Activated CD4-positive, alpha-beta T cell treated with anti-CD3 and anti-CD28 coated beads, Interleukin-2, Interleukin-6, amounts not matched to agents 100 ng/mL and 50 ng/mL, durations not matched to agents 16 hours and 8 hours (primary cell): ENCODE measurements at regions not wholly inside any gene's neighbourhood (a gene's known extent, or its start where the extent isn't known, plus 50 kb on each side); places are given as distances from the start of the nearest gene placed in this dataset.

Experiments
- DNase-seq: peaks from one replicate; pipeline ENCODE4 v3.0.0-alpha.2; 2020

DNA sequence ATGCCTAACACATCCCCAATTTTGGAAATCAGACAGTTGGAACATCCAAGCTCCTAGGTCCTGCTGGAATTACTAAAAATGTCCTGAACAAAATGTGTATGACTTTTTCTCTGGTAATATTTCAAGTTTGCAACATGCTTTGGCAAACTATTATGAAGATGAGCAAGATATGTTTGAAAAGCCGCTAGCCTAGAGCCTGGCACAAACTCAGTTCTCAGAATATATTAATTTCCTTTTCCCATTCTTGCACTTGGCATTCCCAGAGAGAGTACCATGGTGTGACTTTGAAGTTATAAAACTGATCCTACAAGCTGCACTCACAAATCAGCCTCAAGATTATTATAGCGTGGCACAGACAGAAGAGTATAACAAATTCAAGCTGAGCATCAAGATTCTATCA lies 1031.1 kb downstream of the NTRK3 start:
- no peak for DNase-seq

GRCh38 chr15:87224404-87224803 lies 1032.1 kb downstream of the NTRK3 start:
- DNase-seq: no peak

DNA sequence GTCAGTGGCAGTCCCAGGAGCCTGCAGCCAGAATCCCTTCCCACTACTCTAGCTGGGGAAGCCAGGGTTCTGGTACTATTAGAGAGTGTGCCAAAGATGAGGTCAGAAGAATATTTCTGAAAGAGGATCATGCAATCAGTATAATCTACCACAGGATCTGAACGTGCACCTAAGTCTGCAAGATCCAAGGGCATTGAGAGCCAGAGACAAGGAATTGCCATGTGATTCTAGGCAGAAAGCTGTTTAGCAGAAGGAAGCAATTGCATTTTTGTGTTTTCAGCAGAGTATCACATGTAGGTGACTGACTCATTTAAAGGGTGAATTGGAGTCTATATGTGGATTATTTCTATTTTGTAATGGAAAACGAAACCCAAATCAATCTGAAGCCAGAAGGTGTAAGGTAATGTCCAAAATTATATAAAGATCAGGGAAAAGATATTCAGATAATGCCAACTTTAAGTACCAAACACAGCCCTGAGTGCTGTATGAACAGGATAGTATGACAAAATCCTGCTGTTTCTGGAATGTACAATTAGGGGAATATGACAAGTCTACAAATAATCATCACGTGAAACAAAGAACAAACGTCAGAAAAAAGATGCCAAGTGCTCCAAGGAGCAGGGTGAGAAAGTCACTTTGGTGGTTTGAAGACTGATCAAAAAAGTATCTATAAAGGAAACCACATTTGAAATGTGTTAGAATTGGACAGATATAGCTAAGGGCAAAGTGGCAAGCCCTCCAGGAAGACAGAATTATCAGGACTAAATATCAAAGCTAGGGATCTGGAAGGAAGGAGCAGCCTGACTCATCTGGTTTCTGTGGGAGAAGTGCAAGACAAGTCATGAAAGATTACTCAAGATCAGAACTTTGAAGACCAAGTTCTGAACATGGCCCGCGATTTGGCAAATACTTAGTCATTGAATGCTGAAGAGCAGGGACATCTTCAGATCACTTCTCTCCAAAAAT lies 1036.6 kb downstream of the NTRK3 start:
- peak; percentile 1 for DNase-seq

DNA sequence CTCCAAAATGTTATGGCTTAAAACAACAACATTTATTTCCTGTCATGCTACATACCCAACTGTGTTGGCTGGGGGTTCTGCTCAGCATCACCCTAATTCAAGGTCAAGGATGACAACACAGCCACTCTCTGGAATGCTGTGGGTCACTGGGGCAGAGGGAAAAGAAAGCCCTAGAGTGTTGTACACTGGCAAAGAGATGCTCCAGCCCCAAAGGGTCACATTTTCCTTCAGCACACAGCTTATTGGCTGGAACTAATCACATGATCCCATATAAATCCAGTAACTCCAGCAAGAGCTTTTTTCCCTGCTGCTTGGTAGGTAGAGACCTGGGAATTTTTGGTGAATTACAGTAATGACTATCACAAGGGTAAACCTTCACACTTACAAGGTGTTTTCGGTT lies 1041.4 kb downstream of the NTRK3 start:
- DNase-seq: no peak

GRCh38 chr15:87213626-87214025 lies 1042.9 kb downstream of the NTRK3 start:
- no peak for DNase-seq

DNA sequence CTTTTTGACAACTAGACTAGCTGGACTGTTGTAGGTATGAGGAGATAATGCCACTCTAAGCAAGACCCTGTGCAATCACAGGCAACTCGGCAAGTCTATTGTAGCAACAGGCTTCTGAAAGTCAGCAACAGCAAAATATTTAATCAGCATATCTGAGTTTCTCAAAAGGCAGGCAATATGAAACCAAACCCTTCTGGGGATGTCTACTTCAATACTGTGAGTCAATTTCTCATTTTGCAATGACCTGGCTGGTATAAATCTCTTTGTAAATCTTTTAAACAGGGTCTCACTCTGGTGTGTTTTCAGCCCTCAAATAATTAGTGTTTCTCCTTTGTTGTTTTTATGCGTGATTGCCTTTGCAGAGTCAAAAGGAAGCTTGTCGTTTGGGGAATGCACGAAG lies 1044.5 kb downstream of the NTRK3 start:
- DNase-seq: no peak

DNA sequence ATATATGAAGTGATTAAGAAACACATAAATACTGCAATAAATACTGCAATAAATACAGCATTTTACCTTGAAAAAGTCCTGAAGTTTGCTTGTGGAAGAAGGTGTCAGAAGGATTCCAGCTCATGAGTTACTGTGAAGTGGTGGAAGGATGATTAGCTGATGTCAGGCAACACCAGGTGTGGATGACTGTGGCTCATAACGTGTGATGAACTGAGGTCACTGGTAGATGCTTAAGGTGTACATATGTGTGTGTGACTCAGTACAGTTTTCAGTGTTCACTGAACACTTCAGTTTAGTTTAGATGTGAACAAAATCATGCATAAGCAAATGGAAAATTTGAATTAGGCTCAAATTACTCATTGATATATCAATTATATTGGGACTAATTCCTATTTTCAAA lies 1045.0 kb downstream of the NTRK3 start:
- no peak for DNase-seq

- no peak for DNase-seq
These were observed 1046.4 kb downstream of the NTRK3 start for GRCh38 chr15:87209891-87210689.

GRCh38 chr15:87207990-87208580 lies 1048.5 kb downstream of the NTRK3 start:
- no peak for DNase-seq

DNA sequence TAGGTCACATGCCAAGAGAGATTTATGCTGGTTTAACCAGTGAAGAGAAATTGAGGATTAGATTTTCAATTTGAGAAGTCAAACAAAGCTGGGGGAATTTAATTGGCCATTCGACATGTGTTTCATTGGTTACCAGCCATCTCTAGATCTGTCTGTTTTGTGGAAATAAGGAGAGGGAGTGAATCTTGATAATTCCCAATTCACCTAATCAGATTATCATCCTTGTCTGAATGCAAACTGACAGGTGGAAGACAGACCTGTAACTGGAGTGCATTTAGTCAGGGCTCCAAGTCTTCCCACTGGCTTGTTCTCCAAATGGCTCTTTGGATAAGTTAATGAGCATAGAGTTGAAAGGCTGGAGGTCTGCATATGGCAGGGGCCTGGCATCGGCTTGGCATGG lies 1049.3 kb downstream of the NTRK3 start:
- no peak for DNase-seq

GRCh38 chr15:87201986-87202385 lies 1054.6 kb downstream of the NTRK3 start:
- no peak for DNase-seq

- no peak for DNase-seq
These were observed 1056.4 kb downstream of the NTRK3 start for GRCh38 chr15:87200149-87200548.

GRCh38 chr15:87197981-87198380 lies 1058.6 kb downstream of the NTRK3 start:
- DNase-seq: no peak

DNA sequence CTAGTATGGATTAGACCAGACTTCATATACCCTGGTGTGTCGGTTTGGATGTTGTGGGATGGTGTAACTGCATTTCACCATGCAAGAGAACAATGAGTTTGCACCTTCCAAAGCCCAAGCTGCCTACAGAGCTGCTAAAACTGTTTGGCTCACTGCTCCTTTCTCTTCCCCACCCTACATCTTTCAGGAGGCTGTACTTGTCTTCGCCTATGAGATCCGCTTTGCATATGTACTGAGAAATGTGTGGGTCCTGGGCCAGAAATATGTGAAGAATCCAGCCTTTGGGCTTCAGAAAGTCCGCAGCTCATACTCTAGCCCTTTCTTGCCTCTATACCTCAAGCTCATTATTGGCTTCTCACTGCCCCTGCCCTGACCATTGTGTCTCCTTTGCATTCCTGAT lies 1060.0 kb downstream of the NTRK3 start:
- DNase-seq: no peak

GRCh38 chr15:87193481-87193880 lies 1063.1 kb downstream of the NTRK3 start:
- no peak for DNase-seq

GRCh38 chr15:87167706-87168105 lies 1088.0 kb downstream of the AGBL1 start:
- DNase-seq: no peak

- DNase-seq: no peak
These were observed 1087.4 kb downstream of the AGBL1 start for GRCh38 chr15:87167055-87167454.

GRCh38 chr15:87155771-87156170 lies 1076.1 kb downstream of the AGBL1 start:
- DNase-seq: no peak

DNA sequence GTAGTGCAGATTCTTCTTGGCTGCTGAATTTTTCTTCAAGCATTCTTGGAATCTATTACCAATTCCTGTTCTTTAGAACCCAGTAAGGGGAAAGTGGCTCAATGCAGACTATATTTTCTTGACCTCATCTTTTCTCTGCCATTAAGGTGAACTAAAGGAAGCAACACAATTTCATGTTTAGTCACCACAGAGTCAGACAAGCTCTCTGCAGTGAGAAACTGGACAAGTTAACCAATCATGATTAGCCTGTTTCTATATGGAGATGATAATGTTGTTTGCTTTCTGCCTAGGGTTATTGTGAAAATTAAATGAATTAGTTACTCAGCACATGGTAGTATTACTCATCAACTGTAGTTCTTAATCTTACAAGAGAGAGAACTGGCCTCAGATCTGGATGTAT lies 1075.1 kb downstream of the AGBL1 start:
- peak; percentile 40 for DNase-seq

- DNase-seq: no peak
These were observed 1071.6 kb downstream of the AGBL1 start for GRCh38 chr15:87151202-87151748.

- DNase-seq: no peak
These were observed 1066.0 kb downstream of the AGBL1 start for GRCh38 chr15:87145696-87146095.

GRCh38 chr15:87144775-87145174 lies 1065.1 kb downstream of the AGBL1 start:
- DNase-seq: no peak

DNA sequence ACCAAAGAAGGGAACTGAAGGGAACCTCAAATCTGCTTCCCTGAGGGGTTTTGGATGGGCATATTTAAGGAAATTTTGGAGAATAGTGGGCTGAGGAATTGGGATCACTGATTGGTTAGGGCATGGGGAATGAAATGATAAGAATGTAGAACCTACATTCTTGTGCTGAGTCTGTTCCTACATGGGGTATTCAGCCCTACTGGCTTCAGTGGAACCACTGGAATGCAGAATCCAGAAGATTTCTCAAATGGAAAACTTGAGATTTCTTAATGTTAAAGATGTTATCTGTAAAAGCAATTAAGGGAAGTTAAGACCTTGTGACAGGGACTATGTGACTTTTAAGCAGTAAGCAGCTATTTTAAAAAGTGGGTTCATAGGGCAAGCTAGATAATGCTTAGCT lies 1062.4 kb downstream of the AGBL1 start:
- no peak for DNase-seq
